H1 (cell line): ENCODE measurements at regions not wholly inside any gene's neighbourhood (a gene's known extent, or its start where the extent isn't known, plus 50 kb on each side); places are given as distances from the start of the nearest gene placed in this dataset.

ENCODE experiments used
- BRCA1 ChIP-seq: IDR thresholded peaks from 2 replicates; pipeline ENCODE4 v1.6.1; 2012; ENCODE audit warnings: low read depth, low read length, improper control_type of control experiment
- CHD7 ChIP-seq: fragments of 300-600 bp; sonication (generic); IDR thresholded peaks from 2 replicates; pipeline ENCODE4 v1.7.1; 2012; ENCODE audit warnings: low read length, moderate library complexity, mild to moderate bottlenecking, inconsistent platforms; ENCODE audit not compliant: insufficient replicate concordance
- GABPA ChIP-seq: IDR thresholded peaks from 2 replicates; pipeline ENCODE4 v1.6.1; 2011; ENCODE audit warnings: mild to moderate bottlenecking, low read length, moderate library complexity, borderline replicate concordance; ENCODE audit not compliant: insufficient read depth
- RBBP5 ChIP-seq: IDR thresholded peaks from 2 replicates; pipeline ENCODE4 v1.7.1; 2012; ENCODE audit warnings: low read depth, mild to moderate bottlenecking, inconsistent platforms, low read length, moderate library complexity, borderline replicate concordance

GRCh38 chr6:169339025-169339424, 85.4 kb upstream of the THBS2 start (continued):
- no peak for TF ChIP-seq BRCA1
- TF ChIP-seq CHD7, result no peak
- no peak for TF ChIP-seq RBBP5
- no peak for TF ChIP-seq GABPA
- TF ChIP-seq, all 59 proteins: peak for 0
